CD4-positive, alpha-beta T cell (primary cell): ENCODE measurements at regions not wholly inside any gene's neighbourhood (a gene's known extent, or its start where the extent isn't known, plus 50 kb on each side); places are given as distances from the start of the nearest gene placed in this dataset.

Source experiments
- ATAC-seq: fragments of 200-7000 bp; cut with Tn5 transposase; one replicate; pipeline ENCODE4 v1.10.0; 2022; ENCODE audit warnings: mild to moderate bottlenecking; ENCODE audit not compliant: poor library complexity
- CTCF ChIA-PET: fragments of 350-600 bp; sonication (Branson Sonifier 250); formaldehyde crosslinking; loops from one replicate; lab custom pipeline; 2021; ENCODE audit warnings: antibody characterized with exemption, inconsistent platforms; lab: Charles Lee
- POLR2A ChIA-PET: fragments of 350-600 bp; sonication (Branson Sonifier 250); formaldehyde crosslinking; loops from one replicate; lab custom pipeline; 2021; ENCODE audit warnings: antibody characterized with exemption, inconsistent platforms; lab: Charles Lee
- DNase-seq, 14 experiments: peaks; one replicate each; pipeline ENCODE4 v3.0.0-alpha.2; 2013 to 2020; ENCODE audit warnings: mixed read lengths in 2 of 14
- H3K27ac ChIP-seq, 2 donors: one replicate each; pipeline versions ENCODE4 v1.5.1 to v1.7.0; 2013; ENCODE audit warnings: low read length in 2 of 2, low read depth in 1 of 2, mild to moderate bottlenecking in 1 of 2
- H3K27me3 ChIP-seq, 2 experiments: 1 replicate in 1 of 2; 2 replicates in 1 of 2; pipeline versions ENCODE4 v1.6.1 to v1.7.0; 2013; ENCODE audit warnings: low read length in 2 of 2, control low read depth in 1 of 2, mild to moderate bottlenecking in 1 of 2, moderate library complexity in 1 of 2; ENCODE audit not compliant: insufficient read depth in 2 of 2, control insufficient read depth in 1 of 2
- H3K36me3 ChIP-seq: one replicate; pipeline ENCODE4 v1.6.1; 2013; ENCODE audit warnings: low read length, control low read depth; ENCODE audit not compliant: insufficient read depth
- H3K4me1 ChIP-seq: one replicate; pipeline ENCODE4 v1.6.1; 2013; ENCODE audit warnings: low read length, control low read depth; ENCODE audit not compliant: insufficient read depth
- H3K4me3 ChIP-seq: one replicate; pipeline ENCODE4 v1.5.1; 2013; ENCODE audit warnings: mild to moderate bottlenecking, low read length, moderate library complexity
- H3K9me3 ChIP-seq, 2 experiments: 1 replicate in 1 of 2; 2 replicates in 1 of 2; pipeline versions ENCODE4 v1.6.1 to v1.7.0; 2013; ENCODE audit warnings: low read length in 2 of 2, mild to moderate bottlenecking in 2 of 2, control low read depth in 1 of 2, moderate library complexity in 1 of 2; ENCODE audit not compliant: control insufficient read depth in 1 of 2, insufficient read depth in 1 of 2
- H3K27ac Mint-ChIP-seq: one replicate; pipeline ENCODE4 v1.8.0; 2020; ENCODE audit warnings: mixed read lengths
- H3K27me3 Mint-ChIP-seq: one replicate; pipeline ENCODE4 v1.8.0; 2021; ENCODE audit warnings: mixed read lengths
- H3K36me3 Mint-ChIP-seq: one replicate; pipeline ENCODE4 v1.8.0; 2021; ENCODE audit warnings: low read depth, mixed read lengths
- H3K4me1 Mint-ChIP-seq: one replicate; pipeline ENCODE4 v1.8.0; 2021; ENCODE audit warnings: low read depth, mixed read lengths
- H3K4me3 Mint-ChIP-seq: one replicate; pipeline ENCODE4 v1.8.0; 2020; ENCODE audit warnings: mild to moderate bottlenecking, mixed read lengths
- H3K9me3 Mint-ChIP-seq: one replicate; pipeline ENCODE4 v1.8.0; 2020; ENCODE audit warnings: mixed read lengths
- intact Hi-C, 2 experiments: fragments of 100-400 bp; cut with DNase I in 1 of 2; cut with micrococcal nuclease in 1 of 2; formaldehyde crosslinking; loops; one replicate each; pipeline versions ENCODE4 v1.15.1 to v1.9.0; 2023 to 2025; cut with DNase I, micrococcal nuclease
- TF ChIP-seq, protein P1 (sequence below): fragments of 200-600 bp; IDR thresholded peaks from one replicate; pipeline ENCODE4 v1.8.0; 2022; ENCODE audit warnings: antibody characterized with exemption, mild to moderate bottlenecking

DNA sequence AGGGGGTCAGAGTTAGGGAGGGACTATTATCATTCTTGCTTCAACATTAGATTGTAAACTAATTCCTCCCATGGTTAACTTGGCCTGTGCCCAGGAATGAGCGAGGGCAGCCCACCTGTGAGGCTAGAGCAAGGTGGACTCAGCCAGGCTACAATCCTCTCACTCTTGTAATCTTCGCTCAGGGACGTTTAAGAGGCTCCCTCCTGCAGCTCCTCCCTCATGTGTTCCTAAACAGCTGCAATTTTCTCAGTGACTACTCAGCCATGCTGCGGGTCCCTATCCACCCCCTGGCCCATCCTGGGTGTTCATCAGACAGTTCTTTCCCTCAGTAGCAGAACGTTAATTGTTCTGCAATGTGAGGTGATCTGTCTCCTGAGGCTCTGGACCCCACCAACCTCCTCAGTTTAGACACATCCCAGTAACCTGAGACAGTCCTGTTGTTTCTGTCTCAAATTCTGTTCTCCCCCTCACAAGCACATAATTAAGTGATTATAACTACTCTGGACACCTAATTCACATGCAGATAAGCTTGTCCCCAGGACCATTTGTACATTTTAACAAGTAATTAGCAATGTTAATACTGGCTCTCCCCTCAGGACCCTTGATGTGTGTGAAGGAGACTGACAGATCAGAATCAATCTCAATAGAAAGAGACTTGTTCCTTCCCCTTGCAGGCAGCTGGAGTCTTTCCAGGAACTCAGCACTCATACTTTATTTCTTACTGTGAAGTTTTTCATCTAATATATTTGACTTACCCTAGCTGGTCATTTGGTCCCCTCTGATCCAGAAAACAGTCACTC is 337.2 kb upstream of the B3GAT1 start:
- H3K4me3 ChIP-seq: no peak overlapping the region
- TF ChIP-seq, protein P1, sequence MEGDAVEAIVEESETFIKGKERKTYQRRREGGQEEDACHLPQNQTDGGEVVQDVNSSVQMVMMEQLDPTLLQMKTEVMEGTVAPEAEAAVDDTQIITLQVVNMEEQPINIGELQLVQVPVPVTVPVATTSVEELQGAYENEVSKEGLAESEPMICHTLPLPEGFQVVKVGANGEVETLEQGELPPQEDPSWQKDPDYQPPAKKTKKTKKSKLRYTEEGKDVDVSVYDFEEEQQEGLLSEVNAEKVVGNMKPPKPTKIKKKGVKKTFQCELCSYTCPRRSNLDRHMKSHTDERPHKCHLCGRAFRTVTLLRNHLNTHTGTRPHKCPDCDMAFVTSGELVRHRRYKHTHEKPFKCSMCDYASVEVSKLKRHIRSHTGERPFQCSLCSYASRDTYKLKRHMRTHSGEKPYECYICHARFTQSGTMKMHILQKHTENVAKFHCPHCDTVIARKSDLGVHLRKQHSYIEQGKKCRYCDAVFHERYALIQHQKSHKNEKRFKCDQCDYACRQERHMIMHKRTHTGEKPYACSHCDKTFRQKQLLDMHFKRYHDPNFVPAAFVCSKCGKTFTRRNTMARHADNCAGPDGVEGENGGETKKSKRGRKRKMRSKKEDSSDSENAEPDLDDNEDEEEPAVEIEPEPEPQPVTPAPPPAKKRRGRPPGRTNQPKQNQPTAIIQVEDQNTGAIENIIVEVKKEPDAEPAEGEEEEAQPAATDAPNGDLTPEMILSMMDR: no peak
- H3K27ac ChIP-seq: no peak overlapping the region
- no peak overlapping the region for H3K4me3 Mint-ChIP-seq
- H3K27ac Mint-ChIP-seq: no peak overlapping the region
- peaks cover 4% of the 10 kb centered on the region for H3K9me3 Mint-ChIP-seq
- H3K36me3 ChIP-seq: no peaks in the 10 kb centered on the region
- H3K4me1 ChIP-seq: no peaks in the 10 kb centered on the region
- ATAC-seq: no peak
- ChIA-PET POLR2A (no interaction called here), CTCF (no interaction called here)
- H3K36me3 Mint-ChIP-seq: no peaks in the 10 kb centered on the region
- intact Hi-C loops: no loop called here
- H3K4me1 Mint-ChIP-seq: no peaks in the 10 kb centered on the region
- peaks cover 0 to 4% of the 10 kb centered on the region in 2 experiments for H3K27me3 ChIP-seq
- peak in 1 of 14 experiments; percentile 10 for DNase-seq
- peaks cover 57% of the 10 kb centered on the region for H3K27me3 Mint-ChIP-seq
- H3K9me3 ChIP-seq: peaks cover 0 to 4% of the 10 kb centered on the region in 2 experiments

DNA sequence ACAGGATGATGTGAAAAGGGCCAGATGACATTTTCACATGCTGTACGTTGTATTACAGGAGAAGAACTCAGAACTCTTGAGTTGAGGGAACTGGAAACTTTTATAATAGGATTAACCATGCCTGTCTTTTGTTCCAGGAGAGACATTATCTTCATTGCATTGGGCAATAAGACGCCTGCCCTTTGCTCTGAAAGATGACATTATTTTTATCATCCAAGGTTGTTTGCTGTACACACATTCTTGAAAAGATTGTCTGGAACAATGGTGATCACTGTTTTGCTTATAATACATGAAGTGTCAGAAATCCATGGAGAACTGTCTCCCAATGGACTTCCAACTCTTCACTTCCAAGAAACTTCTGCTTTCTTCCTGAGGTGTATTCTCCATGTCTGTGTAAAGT is 334.6 kb upstream of the B3GAT1 start:
- intact Hi-C loops: no loop called here
- H3K9me3 Mint-ChIP-seq: peaks cover 4% of the 10 kb centered on the region
- Histone ChIP-seq H3K9me3 (no peaks in the 10 kb centered on the region), H3K4me1 (no peaks in the 10 kb centered on the region), H3K4me3 (no peak overlapping the region), H3K27ac (no peak overlapping the region), H3K27me3 (peaks cover 0 to 2% of the 10 kb centered on the region in 2 experiments), H3K36me3 (no peaks in the 10 kb centered on the region)
- no peak overlapping the region for H3K27ac Mint-ChIP-seq
- ATAC-seq (no peak), DNase-seq (no peak)
- no peaks in the 10 kb centered on the region for H3K36me3 Mint-ChIP-seq
- POLR2A ChIA-PET: no interaction called here
- TF ChIP-seq, protein P1: no peak
- peaks cover 52% of the 10 kb centered on the region for H3K27me3 Mint-ChIP-seq
- CTCF ChIA-PET: no interaction called here
- no peaks in the 10 kb centered on the region for H3K4me1 Mint-ChIP-seq
- H3K4me3 Mint-ChIP-seq: no peak overlapping the region

DNA sequence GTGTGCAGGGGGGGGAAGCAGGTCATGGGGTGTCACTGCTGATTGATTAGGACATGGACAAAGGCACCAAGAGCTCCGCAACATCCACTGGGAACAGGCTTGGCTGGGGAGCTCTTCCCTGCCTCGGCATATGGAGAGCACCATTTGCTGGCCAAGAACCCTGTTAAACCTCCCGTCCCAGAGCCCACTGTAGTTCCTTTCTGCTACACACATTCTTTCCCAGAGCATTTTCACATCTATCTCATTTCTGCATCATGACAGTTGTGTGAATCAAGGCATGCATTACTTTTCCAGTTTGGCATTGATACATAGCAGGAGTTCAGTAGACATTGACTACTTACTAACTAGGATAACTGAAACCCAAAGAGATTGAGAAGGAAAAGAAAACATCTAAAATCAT is 333.4 kb upstream of the B3GAT1 start:
- Mint-ChIP-seq H3K27me3 (peaks cover 41% of the 10 kb centered on the region), H3K9me3 (peaks cover 4% of the 10 kb centered on the region), H3K4me1 (no peaks in the 10 kb centered on the region), H3K27ac (no peak overlapping the region), H3K36me3 (no peaks in the 10 kb centered on the region), H3K4me3 (no peak overlapping the region)
- CTCF ChIA-PET: no interaction called here
- intact Hi-C loops: no loop called here
- no peaks in the 10 kb centered on the region for H3K4me1 ChIP-seq
- peaks cover 0 to 2% of the 10 kb centered on the region in 2 experiments for H3K27me3 ChIP-seq
- no peaks in the 10 kb centered on the region for H3K36me3 ChIP-seq
- peaks cover 0 to 1% of the 10 kb centered on the region in 2 experiments for H3K9me3 ChIP-seq
- POLR2A ChIA-PET: no interaction called here
- DNase-seq: no peak
- TF ChIP-seq, protein P1: no peak
- no peak overlapping the region for H3K27ac ChIP-seq
- H3K4me3 ChIP-seq: no peak overlapping the region
- ATAC-seq: no peak
